HEK293T (cell line): ENCODE measurements at regions not wholly inside any gene's neighbourhood (a gene's known extent, or its start where the extent isn't known, plus 50 kb on each side); places are given as distances from the start of the nearest gene placed in this dataset.
"Not testable (repeated sequence)": the region's sequence is repeated elsewhere in the genome, so short reads cannot be mapped to it uniquely, and the experiment has no call there.

ENCODE experiments used
- CTCF ChIA-PET: fragments of 350-600 bp; formaldehyde crosslinking; extraction: SDS; loops from one replicate; lab custom pipeline; 2021; ENCODE audit warnings: antibody characterized with exemption, inconsistent platforms; lab: Yijun Ruan, JAX
- POLR2A ChIA-PET: fragments of 350-600 bp; formaldehyde crosslinking; extraction: SDS; loops from one replicate; lab custom pipeline; 2020; ENCODE audit warnings: antibody characterized with exemption, inconsistent platforms; lab: Yijun Ruan, JAX
- DNase-seq: peaks from one replicate; pipeline ENCODE4 v3.0.0; 2012; ENCODE audit warnings: mixed read lengths; ENCODE audit errors: extremely low spot score
- ARNT ChIP-seq: fragments of 450-650 bp; IDR thresholded peaks from 2 replicates; pipeline ENCODE4 v1.6.1; 2017; ENCODE audit warnings: mild to moderate bottlenecking
- BHLHE40 ChIP-seq: fragments of 450-650 bp; IDR thresholded peaks from 2 replicates; pipeline ENCODE4 v1.6.1; 2016; ENCODE audit warnings: mild to moderate bottlenecking, moderate library complexity, borderline replicate concordance
- CTBP1 ChIP-seq: fragments of 450-650 bp; IDR thresholded peaks from 2 replicates; pipeline ENCODE4 v1.6.1; 2016; ENCODE audit warnings: borderline replicate concordance
- ELF4 ChIP-seq: fragments of 450-650 bp; IDR thresholded peaks from 2 replicates; pipeline ENCODE4 v1.6.1; 2017; ENCODE audit warnings: antibody characterized with exemption
- FOXA1 ChIP-seq: fragments of 450-650 bp; IDR thresholded peaks from 2 replicates; pipeline ENCODE4 v1.6.1; 2016; ENCODE audit warnings: mild to moderate bottlenecking
- FOXK2 ChIP-seq: fragments of 450-650 bp; IDR thresholded peaks from 2 replicates; pipeline ENCODE4 v1.6.1; 2016; ENCODE audit warnings: mild to moderate bottlenecking
- FOXM1 ChIP-seq: fragments of 450-650 bp; IDR thresholded peaks from 2 replicates; pipeline ENCODE4 v1.6.1; 2017; ENCODE audit warnings: mild to moderate bottlenecking, borderline replicate concordance
- HDGF ChIP-seq: fragments of 450-650 bp; IDR thresholded peaks from 2 replicates; pipeline ENCODE4 v1.6.1; 2017; ENCODE audit warnings: antibody characterized with exemption, borderline replicate concordance
- L3MBTL2 ChIP-seq: fragments of 450-650 bp; conservative IDR thresholded peaks from 2 replicates; pipeline ENCODE4 v1.6.1; 2016; ENCODE audit warnings: mild to moderate bottlenecking
- LEF1 ChIP-seq: fragments of 450-650 bp; IDR thresholded peaks from 2 replicates; pipeline ENCODE4 v1.6.1; 2017; ENCODE audit warnings: mild to moderate bottlenecking, borderline replicate concordance
- NFRKB ChIP-seq: fragments of 450-650 bp; IDR thresholded peaks from 2 replicates; pipeline ENCODE4 v1.6.1; 2016; ENCODE audit warnings: mild to moderate bottlenecking, moderate library complexity
- SP1 ChIP-seq: fragments of 450-650 bp; IDR thresholded peaks from 2 replicates; pipeline ENCODE4 v1.6.1; 2017
- SUZ12 ChIP-seq: fragments of 450-650 bp; IDR thresholded peaks from 2 replicates; pipeline ENCODE4 v1.6.1; 2016; ENCODE audit warnings: mild to moderate bottlenecking
- TARDBP ChIP-seq: fragments of 450-650 bp; IDR thresholded peaks from 2 replicates; pipeline ENCODE4 v1.6.1; 2016
- ZNF384 ChIP-seq: fragments of 450-650 bp; IDR thresholded peaks from 2 replicates; pipeline ENCODE4 v1.6.1; 2016
- TF ChIP-seq, protein P1 (sequence below): fragments of 450-650 bp; IDR thresholded peaks from 2 replicates; pipeline ENCODE4 v1.6.1; 2016

DNA sequence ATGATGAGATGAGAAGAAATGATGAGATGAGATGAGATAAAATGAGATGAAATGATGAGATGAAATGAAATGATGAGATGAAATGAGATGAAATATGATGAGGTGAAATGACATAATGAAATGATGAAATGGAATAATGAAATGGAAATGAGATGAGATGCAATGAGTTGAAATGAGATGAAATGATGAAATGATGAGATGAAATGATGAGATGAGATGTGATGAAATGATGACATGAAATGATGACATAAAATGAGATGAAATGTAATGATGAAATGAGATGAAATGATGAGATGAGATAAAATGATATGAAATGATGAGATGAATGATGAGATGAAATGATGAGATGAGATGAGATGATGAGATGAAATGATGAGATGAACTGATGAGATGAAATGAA lies 340.2 kb upstream of the PLGLB1 start:
- DNase-seq, POLR2A ChIA-PET, CTCF ChIA-PET: not testable (repeated sequence)

DNA sequence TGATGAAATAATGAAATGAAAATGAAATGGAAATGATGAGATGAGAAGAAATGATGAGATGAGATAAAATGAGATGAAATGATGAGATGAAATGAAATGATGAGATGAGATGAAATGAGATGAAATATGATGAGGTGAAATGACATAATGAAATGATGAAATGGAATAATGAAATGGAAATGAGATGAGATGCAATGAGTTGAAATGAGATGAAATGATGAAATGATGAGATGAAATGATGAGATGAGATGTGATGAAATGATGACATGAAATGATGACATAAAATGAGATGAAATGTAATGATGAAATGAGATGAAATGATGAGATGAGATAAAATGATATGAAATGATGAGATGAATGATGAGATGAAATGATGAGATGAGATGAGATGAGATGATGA lies 342.7 kb upstream of the PLGLB1 start:
- CTCF ChIA-PET, POLR2A ChIA-PET, DNase-seq: not testable (repeated sequence)

DNA sequence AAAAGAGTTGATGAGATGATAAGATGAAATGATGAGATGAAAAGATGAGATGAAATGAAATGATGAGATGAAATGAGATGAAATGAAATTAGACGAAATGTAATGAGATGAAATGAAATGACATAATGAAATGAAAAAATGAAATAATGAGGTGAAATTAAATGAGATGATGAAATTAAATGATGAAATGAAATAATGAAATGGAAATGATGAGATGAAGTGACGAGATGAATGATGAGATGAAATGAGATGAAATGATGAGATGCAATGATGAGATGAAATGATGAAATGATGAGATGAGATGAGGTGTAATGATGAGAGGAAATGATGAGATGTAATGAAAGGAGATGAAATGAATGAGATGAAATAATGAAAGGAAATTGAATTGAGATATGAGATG lies 343.4 kb upstream of the PLGLB1 start:
- DNase-seq, CTCF ChIA-PET, POLR2A ChIA-PET: not testable (repeated sequence)

DNA sequence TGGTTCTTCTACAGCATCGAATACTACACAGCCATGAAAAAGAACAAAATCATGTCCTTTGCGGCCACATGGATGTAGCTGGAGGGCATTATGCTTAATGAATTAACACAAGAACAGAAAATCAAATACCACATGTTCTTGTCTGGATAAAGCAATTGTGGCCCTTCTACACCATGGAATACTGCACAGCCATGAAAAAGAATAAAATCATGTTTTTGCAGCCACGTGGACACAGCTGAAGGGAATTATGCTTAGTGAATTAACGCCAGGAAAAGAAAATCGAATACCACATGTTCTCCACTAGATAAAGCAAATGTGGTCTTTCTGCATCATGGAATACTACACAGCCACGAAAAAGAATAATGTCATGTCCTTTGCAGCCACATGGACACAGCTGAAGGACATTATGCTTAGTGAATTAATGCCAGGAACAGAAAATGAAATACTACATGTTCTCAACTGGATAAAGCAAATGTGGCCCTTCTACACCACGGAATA lies 361.8 kb upstream of the PLGLB2 start:
- DNase-seq, POLR2A ChIA-PET, CTCF ChIA-PET: not testable (repeated sequence)

DNA sequence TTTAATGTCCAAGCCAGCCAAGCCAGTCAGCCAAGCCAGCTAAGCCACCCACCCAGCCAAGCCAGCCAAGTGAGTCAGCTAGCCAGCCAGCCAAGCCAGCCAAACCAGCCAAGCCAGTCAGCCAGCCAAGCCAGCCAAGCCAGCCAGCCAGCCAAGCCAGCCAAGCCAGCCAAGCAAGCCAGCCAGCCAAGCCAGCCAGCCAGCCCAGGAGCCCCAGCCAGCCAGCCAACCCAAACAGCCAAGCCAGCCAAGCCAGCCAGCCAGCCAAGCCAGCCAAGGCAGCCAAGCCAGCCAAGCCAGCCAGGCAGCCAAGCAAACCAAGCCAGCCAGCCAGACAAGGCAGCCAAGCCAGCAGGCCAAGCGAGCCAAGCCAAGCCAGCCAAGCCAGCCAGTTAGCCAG lies 352.1 kb upstream of the PLGLB2 start:
- DNase-seq, POLR2A ChIA-PET, CTCF ChIA-PET: not testable (repeated sequence)

DNA sequence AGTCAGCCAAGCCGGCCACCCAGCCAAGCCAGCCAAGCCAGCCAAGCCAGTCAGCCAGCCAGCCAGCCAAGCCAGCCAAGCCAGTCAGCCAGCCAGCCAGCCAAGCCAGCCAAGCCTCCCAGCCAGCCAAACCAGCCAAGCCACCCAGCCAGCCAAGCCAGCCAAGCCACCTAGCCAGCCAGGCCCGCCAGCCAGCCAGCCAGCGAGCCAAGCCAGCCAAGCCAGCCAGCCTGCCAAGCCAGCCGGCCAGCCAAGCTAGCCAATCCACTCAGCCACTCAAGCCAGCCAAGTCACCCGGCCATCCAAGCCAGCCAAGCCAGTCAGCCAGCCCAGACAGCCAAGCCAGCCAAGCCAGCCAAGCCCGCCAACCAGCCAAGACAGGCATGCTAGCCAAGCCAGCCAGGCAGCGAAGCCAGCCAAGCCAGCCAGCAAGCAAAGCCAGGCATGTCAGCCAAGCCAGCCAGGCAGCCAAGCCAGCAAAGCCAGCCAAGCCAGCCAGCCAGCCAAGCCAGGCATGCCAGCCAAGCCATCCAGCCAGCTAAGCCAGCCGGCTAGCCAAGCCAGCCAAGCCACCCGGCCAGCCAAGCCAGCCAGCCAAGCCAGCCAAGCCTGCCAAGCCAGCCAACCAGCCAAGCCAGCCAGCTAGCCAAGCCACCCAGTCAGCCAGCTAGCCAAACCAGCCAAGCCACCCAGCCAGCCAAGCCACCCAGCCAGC lies 351.2 kb upstream of the PLGLB2 start:
- DNase-seq, POLR2A ChIA-PET, CTCF ChIA-PET: not testable (repeated sequence)

DNA sequence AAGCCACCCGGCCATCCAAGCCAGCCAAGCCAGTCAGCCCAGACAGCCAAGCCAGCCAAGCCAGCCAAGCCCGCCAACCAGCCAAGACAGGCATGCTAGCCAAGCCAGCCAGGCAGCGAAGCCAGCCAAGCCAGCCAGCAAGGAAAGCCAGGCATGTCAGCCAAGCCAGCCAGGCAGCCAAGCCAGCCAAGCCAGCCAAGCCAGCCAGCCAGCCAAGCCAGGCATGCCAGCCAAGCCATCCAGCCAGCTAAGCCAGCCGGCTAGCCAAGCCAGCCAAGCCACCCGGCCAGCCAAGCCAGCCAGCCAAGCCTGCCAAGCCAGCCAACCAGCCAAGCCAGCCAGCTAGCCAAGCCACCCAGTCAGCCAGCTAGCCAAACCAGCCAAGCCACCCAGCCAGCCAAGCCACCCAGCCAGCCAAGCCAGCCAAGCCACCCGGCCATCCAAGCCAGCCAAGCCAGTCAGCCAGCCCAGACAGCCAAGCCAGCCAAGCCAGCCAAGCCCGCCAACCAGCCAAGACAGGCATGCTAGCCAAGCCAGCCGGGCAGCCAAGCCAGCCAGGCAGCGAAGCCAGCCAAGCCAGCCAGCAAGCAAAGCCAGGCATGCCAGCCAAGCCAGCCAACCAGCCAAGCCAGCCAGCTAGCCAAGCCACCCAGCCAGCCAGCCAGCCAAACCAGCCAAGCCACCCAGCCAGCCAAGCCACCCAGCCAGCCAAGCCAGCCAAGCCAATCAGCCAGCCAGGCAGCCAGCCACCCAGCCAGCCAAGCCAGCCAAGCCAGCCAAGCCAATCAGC lies 350.4 kb upstream of the PLGLB2 start:
- CTCF ChIA-PET, POLR2A ChIA-PET, DNase-seq: not testable (repeated sequence)

DNA sequence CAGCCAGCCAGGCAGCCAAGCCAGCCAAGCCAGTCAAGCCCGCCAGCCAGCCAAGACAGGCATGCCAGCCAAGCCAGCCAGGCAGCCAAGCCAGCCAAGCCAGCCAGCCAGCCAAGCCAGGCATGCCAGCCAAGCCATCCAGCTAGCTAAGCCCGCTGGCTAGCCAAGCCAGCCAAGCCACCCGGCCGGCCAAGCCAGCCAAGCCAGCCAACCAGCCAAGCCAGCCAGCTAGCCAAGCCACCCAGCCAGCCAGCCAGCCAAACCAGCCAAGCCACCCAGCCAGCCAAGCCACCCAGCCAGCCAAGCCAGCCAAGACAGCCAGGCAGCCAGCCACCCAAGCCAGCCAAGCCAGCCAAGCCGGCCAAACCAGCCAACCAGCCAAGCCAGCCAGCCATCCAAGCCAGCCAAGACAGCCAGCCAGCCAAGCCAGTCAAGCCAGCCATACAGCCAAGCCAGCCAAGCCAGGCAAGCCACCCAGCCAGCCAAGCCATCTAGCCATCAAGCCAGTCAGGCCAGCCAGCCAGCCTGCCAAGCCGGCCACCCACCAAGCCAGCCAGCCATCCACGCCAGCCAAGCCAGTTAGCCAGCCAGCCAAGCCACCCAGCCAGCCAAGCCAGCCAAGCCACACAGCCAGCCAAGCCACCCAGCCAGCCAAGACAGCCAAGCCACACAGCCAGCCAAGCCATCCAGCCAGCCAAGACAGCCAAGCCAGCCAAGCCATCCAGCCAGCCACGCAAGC lies 349.2 kb upstream of the PLGLB2 start:
- POLR2A ChIA-PET, CTCF ChIA-PET, DNase-seq: not testable (repeated sequence)

DNA sequence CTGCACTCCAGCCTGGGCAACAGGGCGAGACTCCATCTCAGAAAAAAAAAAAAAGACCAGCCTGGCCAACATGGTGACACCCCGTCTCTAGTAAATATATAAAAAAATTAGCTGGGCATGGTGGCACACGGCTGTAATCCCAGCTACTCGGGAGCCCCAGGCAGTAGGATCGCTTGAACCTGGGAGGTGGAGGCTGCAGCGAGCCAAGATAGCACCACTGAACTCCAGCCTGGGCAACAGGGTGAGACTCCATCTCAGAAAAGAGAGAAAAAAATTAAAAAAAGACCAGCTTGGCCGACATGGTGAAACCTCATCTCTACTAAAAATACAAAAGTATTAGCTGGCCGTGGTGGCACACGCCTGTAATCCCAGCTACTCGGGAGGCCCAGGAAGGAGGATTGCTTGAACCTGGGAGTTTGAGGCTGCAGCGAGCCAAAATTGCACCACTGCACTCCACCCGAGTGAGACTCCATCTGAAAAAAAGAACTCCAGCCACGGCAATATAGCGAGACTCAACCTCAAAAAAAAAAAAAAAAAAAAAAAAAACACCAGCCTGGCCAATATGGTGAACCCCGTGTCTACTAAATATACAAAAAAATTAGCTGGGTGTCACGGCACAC lies 346.1 kb upstream of the PLGLB2 start:
- ChIA-PET CTCF (interaction anchor here (0.6 kb wide), 1 partner anchor 705 kb away, joined by 4 read pairs; no protein-coding TSS in a partner anchor), POLR2A (no interaction called here)
- TF ChIP-seq HDGF (no peak), FOXA1 (no peak), LEF1 (no peak), SUZ12 (no peak), SP1 (no peak), FOXK2 (no peak), ZNF384 (no peak), ARNT (no peak), CTBP1 (no peak), L3MBTL2 (no peak), ELF4 (no peak), TARDBP (no peak), BHLHE40 (no peak), NFRKB (no peak), FOXM1 (no peak)
- TF ChIP-seq, protein P1, sequence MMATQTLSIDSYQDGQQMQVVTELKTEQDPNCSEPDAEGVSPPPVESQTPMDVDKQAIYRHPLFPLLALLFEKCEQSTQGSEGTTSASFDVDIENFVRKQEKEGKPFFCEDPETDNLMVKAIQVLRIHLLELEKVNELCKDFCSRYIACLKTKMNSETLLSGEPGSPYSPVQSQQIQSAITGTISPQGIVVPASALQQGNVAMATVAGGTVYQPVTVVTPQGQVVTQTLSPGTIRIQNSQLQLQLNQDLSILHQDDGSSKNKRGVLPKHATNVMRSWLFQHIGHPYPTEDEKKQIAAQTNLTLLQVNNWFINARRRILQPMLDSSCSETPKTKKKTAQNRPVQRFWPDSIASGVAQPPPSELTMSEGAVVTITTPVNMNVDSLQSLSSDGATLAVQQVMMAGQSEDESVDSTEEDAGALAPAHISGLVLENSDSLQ = no peak
- DNase-seq = no peak
